GM23338 (cell line): ENCODE measurements at regions not wholly inside any gene's neighbourhood (a gene's known extent, or its start where the extent isn't known, plus 50 kb on each side); places are given as distances from the start of the nearest gene placed in this dataset.
A peak's percentile ranks its signal among the peaks of the same experiment; 100 is the strongest.

Experiments
- ATAC-seq: fragments of 200-7000 bp; cut with Tn5 transposase; 3 replicates; pipeline ENCODE4 v1.9.1; 2020
- DNase-seq: peaks from one replicate; pipeline ENCODE4 v3.0.0-alpha.2; 2015; ENCODE audit warnings: low spot score
- H2AFZ ChIP-seq: fragments of 200-600 bp; sonication (generic); 2 replicates; pipeline ENCODE4 v1.8.0; 2016; ENCODE audit warnings: antibody characterized with exemption, mild to moderate bottlenecking, moderate library complexity
- H3F3A ChIP-seq: fragments of 200-600 bp; sonication (generic); replicated peaks from 2 replicates; pipeline ENCODE4 v1.8.0; 2017; ENCODE audit warnings: antibody characterized with exemption, mixed run types, low read depth
- H3K27ac ChIP-seq: fragments of 200-600 bp; sonication (generic); 2 replicates; pipeline ENCODE4 v1.6.1; 2016; ENCODE audit warnings: low read depth
- H3K27me3 ChIP-seq: fragments of 200-600 bp; sonication (generic); 2 replicates; pipeline ENCODE4 v1.8.0; 2016; ENCODE audit warnings: mild to moderate bottlenecking, mixed run types, moderate library complexity; ENCODE audit not compliant: insufficient read depth
- H3K36me3 ChIP-seq: fragments of 200-600 bp; sonication (generic); 2 replicates; pipeline ENCODE4 v1.8.0; 2016; ENCODE audit warnings: mild to moderate bottlenecking; ENCODE audit not compliant: insufficient read depth
- H3K4me1 ChIP-seq: fragments of 200-600 bp; sonication (generic); 2 replicates; pipeline ENCODE4 v1.8.0; 2016; ENCODE audit warnings: mild to moderate bottlenecking, moderate library complexity; ENCODE audit not compliant: insufficient read depth
- H3K4me2 ChIP-seq: fragments of 200-600 bp; sonication (generic); 2 replicates; pipeline ENCODE4 v1.7.1; 2017; ENCODE audit warnings: mixed run types
- H3K4me3 ChIP-seq: fragments of 200-600 bp; sonication (generic); 2 replicates; pipeline ENCODE4 v1.6.1; 2016; ENCODE audit warnings: mixed run types
- H3K79me2 ChIP-seq: fragments of 200-600 bp; sonication (generic); replicated peaks from 2 replicates; pipeline ENCODE4 v1.8.0; 2017; ENCODE audit warnings: mild to moderate bottlenecking; ENCODE audit not compliant: insufficient read depth
- H3K9me2 ChIP-seq: fragments of 200-600 bp; sonication (generic); 2 replicates; pipeline ENCODE4 v1.8.0; 2017; ENCODE audit not compliant: insufficient read depth
- H4K20me1 ChIP-seq: fragments of 200-600 bp; sonication (generic); replicated peaks from 2 replicates; pipeline ENCODE4 v1.8.0; 2017; ENCODE audit warnings: mild to moderate bottlenecking; ENCODE audit not compliant: insufficient read depth
- H3K27ac Mint-ChIP-seq: 2 replicates; pipeline ENCODE4 v1.8.0; 2020; ENCODE audit warnings: inconsistent platforms, mild to moderate bottlenecking, moderate library complexity, mixed read lengths
- H3K27me3 Mint-ChIP-seq: 3 replicates; pipeline ENCODE4 v1.8.0; 2022; ENCODE audit warnings: low read depth, mild to moderate bottlenecking, moderate library complexity, mixed read lengths, inconsistent platforms; ENCODE audit not compliant: insufficient read depth, poor library complexity
- H3K36me3 Mint-ChIP-seq: 3 replicates; pipeline ENCODE4 v1.8.0; 2021; ENCODE audit warnings: low read depth, mild to moderate bottlenecking, inconsistent platforms, moderate library complexity, mixed read lengths
- H3K4me1 Mint-ChIP-seq: 3 replicates; pipeline ENCODE4 v1.8.0; 2020; ENCODE audit warnings: mild to moderate bottlenecking, inconsistent platforms, mixed read lengths
- H3K4me3 Mint-ChIP-seq: 3 replicates; pipeline ENCODE4 v1.8.0; 2021; ENCODE audit warnings: moderate library complexity, mild to moderate bottlenecking, inconsistent platforms, mixed read lengths
- H3K9me3 Mint-ChIP-seq: 3 replicates; pipeline ENCODE4 v1.8.0; 2020; ENCODE audit warnings: moderate library complexity, mild to moderate bottlenecking, inconsistent platforms, mixed read lengths
- CTCF ChIP-seq, 2 experiments: fragments of 200-600 bp in 1 of 2; sonication (generic) in 1 of 2; conservative IDR thresholded peaks; 2 replicates each; pipeline versions ENCODE4 v1.5.1 to v1.6.1; 2016 to 2017; ENCODE audit warnings: antibody characterized with exemption in 2 of 2, low read depth in 2 of 2, mild to moderate bottlenecking in 2 of 2, moderate library complexity in 1 of 2
- JUNB ChIP-seq: IDR thresholded peaks from one replicate; pipeline ENCODE4 v1.6.1; 2016; ENCODE audit warnings: antibody characterized with exemption; ENCODE audit not compliant: unreplicated experiment
- NANOG ChIP-seq: IDR thresholded peaks from 2 replicates; pipeline ENCODE4 v1.6.1; 2016; ENCODE audit warnings: antibody characterized with exemption, borderline replicate concordance
- POLR2AphosphoS5 ChIP-seq: IDR thresholded peaks from 2 replicates; pipeline ENCODE4 v1.6.1; 2016; ENCODE audit warnings: antibody characterized with exemption, low read depth
- ZNF114 ChIP-seq: fragments of 250-450 bp; sonication (Bioruptor Pico); IDR thresholded peaks from 2 replicates; pipeline ENCODE4 v1.5.0; 2020; ENCODE audit warnings: mild to moderate bottlenecking, moderate library complexity
- ZNF331 ChIP-seq: fragments of 250-450 bp; sonication (Bioruptor Pico); IDR thresholded peaks from 2 replicates; pipeline ENCODE4 v1.5.0; 2020; ENCODE audit warnings: low read depth, mild to moderate bottlenecking, moderate library complexity
- ZNF462 ChIP-seq: fragments of 250-450 bp; sonication (Bioruptor Pico); IDR thresholded peaks from 2 replicates; pipeline ENCODE4 v1.5.0; 2020; ENCODE audit warnings: mild to moderate bottlenecking, moderate library complexity

DNA sequence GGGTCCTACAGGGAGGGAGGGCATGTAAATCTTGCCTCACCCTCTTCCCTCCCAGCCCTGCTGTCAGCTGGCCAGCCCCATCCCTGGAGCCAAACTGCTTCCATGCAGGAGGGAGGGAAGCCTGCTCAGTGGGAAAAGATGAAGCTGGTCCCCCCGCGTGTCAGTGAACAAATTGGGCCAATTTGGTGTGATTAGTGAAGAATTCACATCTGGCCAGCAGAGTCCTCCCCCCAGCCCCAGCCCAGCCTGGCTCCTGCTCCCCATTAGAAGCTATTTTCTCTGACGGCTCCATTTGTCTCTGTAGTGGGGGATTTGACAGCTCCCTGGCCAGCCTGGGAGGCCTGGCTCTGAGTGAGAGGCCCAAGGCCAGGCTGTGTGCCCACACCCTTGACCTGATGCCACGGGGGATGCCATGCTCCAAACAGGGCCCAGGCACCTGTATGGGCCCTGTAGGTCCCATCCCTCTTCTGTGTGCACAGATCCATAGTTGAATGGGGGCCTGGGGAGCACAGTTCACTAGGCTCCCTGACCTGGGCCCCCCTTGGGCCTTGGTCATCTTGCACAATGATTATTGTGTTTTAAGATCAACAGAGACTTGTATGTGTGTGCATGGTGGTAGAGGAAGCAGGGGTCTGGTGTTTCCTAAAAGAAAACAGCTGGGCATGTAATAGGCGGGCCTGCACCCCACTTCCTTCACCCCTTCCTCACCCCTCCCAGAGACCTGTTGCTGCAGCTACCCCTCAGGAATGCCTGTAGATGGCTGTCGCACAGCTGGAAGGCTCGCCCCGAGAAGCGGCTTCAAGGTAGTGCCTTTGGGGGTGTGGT, 50.7 kb upstream of the TAC4 start:
- Histone ChIP-seq H3F3A (0 out of 2 replicates have a peak, but pooled peaks cover 3% of the 10 kb centered on the region), H3K4me2 (no peak overlapping the region), H3K79me2 (no peaks in the 10 kb centered on the region), H3K4me3 (no peak overlapping the region), H3K9me2 (no peaks in the 10 kb centered on the region), H3K27ac (no peak overlapping the region), H3K27me3 (peaks cover 47% of the 10 kb centered on the region), H4K20me1 (no peaks in the 10 kb centered on the region), H3K36me3 (no peaks in the 10 kb centered on the region), H3K4me1 (peaks cover 10% of the 10 kb centered on the region; the same call in 1 of the 2 replicates), H2AFZ (no peak overlapping the region)
- ATAC-seq (no peak), DNase-seq (no peak)
- Mint-ChIP-seq H3K9me3 (no peaks in the 10 kb centered on the region), H3K4me3 (no peak overlapping the region), H3K36me3 (no peaks in the 10 kb centered on the region), H3K27ac (no peak overlapping the region), H3K27me3 (peaks cover 39% of the 10 kb centered on the region), H3K4me1 (peaks cover 22% of the 10 kb centered on the region)
- TF ChIP-seq NANOG (no peak), JUNB (no peak), ZNF114 (CRISPR knock-in tag) (no peak)

GRCh38 chr17:49899191-49899485, 51.3 kb upstream of the TAC4 start:
- peak; percentile 91 for DNase-seq
- Mint-ChIP-seq H3K27me3 (peaks cover 37% of the 10 kb centered on the region), H3K4me1 (peaks cover 24% of the 10 kb centered on the region), H3K27ac (no peak overlapping the region), H3K9me3 (no peaks in the 10 kb centered on the region), H3K4me3 (no peak overlapping the region), H3K36me3 (no peaks in the 10 kb centered on the region)
- no peak overlapping the region for H3K27ac ChIP-seq
- H3K36me3 ChIP-seq: no peaks in the 10 kb centered on the region
- no peaks in the 10 kb centered on the region for H4K20me1 ChIP-seq
- peaks cover 47% of the 10 kb centered on the region for H3K27me3 ChIP-seq
- TF ChIP-seq CTCF (conservative IDR thresholded peaks at IDR 0.05; ENCODE audit: low read depth in 2 of 2) (peak; percentile 60 to 79), ZNF462 (CRISPR knock-in tag) (peak; percentile 73; the same call in 1 of the 2 replicates), POLR2AphosphoS5 (no peak), NANOG (no peak), ZNF331 (no peak)
- ATAC-seq: peak; percentile 87
- 0 out of 2 replicates have a peak, but pooled peaks cover 3% of the 10 kb centered on the region for H3F3A ChIP-seq
- no peak overlapping the region for H3K4me3 ChIP-seq
- no peaks in the 10 kb centered on the region for H3K79me2 ChIP-seq
- no peak overlapping the region for H2AFZ ChIP-seq
- peaks cover 10% of the 10 kb centered on the region; the same call in 1 of the 2 replicates for H3K4me1 ChIP-seq
- H3K9me2 ChIP-seq: no peaks in the 10 kb centered on the region
- H3K4me2 ChIP-seq: no peak overlapping the region
